Mesendoderm (in vitro differentiated cells): ENCODE measurements at regions not wholly inside any gene's neighbourhood (a gene's known extent, or its start where the extent isn't known, plus 50 kb on each side); places are given as distances from the start of the nearest gene placed in this dataset.
"Not testable (repeated sequence)": the region's sequence is repeated elsewhere in the genome, so short reads cannot be mapped to it uniquely, and the experiment has no call there.

Experiments
- DNase-seq: peaks from one replicate; pipeline ENCODE4 v3.0.0; 2013
- H2AK5ac ChIP-seq: 2 replicates; pipeline ENCODE4 v1.6.1; 2013; ENCODE audit warnings: low read length, inconsistent platforms
- H2BK120ac ChIP-seq: 2 replicates; pipeline ENCODE4 v1.6.1; 2013; ENCODE audit warnings: low read depth, mild to moderate bottlenecking, low read length, moderate library complexity, mixed read lengths
- H2BK15ac ChIP-seq: replicated peaks from 2 replicates; pipeline ENCODE4 v1.6.1; 2013; ENCODE audit warnings: low read depth, mild to moderate bottlenecking, moderate library complexity
- H2BK5ac ChIP-seq: 2 replicates; pipeline ENCODE4 v1.6.1; 2013; ENCODE audit warnings: low read length, inconsistent platforms
- H3K18ac ChIP-seq: 2 replicates; pipeline ENCODE4 v1.6.1; 2013; ENCODE audit warnings: mild to moderate bottlenecking, low read length, mixed read lengths
- H3K23ac ChIP-seq: one replicate; pipeline ENCODE4 v1.6.1; 2013; ENCODE audit warnings: low read length
- H3K27ac ChIP-seq: 2 replicates; pipeline ENCODE4 v1.5.1; 2013; ENCODE audit warnings: low read depth, mild to moderate bottlenecking, inconsistent platforms, low read length, moderate library complexity
- H3K27me3 ChIP-seq: 2 replicates; pipeline ENCODE4 v1.6.1; 2013; ENCODE audit warnings: low read length, control low read depth, mild to moderate bottlenecking, inconsistent platforms; ENCODE audit not compliant: insufficient read depth, poor library complexity
- H3K36me3 ChIP-seq: 2 replicates; pipeline ENCODE4 v1.6.1; 2013; ENCODE audit warnings: low read length, inconsistent platforms; ENCODE audit not compliant: control insufficient read depth, insufficient read depth
- H3K4ac ChIP-seq: one replicate; pipeline ENCODE4 v1.6.1; 2013; ENCODE audit warnings: low read depth, mild to moderate bottlenecking, low read length, moderate library complexity
- H3K4me1 ChIP-seq: 2 replicates; pipeline ENCODE4 v1.6.1; 2013; ENCODE audit warnings: low read depth, low read length, inconsistent platforms; ENCODE audit not compliant: control insufficient read depth
- H3K4me2 ChIP-seq: 2 replicates; pipeline ENCODE4 v1.6.1; 2013; ENCODE audit warnings: low read length
- H3K4me3 ChIP-seq: 2 replicates; pipeline ENCODE4 v1.5.1; 2013; ENCODE audit warnings: mild to moderate bottlenecking, low read length
- H3K56ac ChIP-seq: one replicate; pipeline ENCODE4 v1.6.1; 2013; ENCODE audit warnings: low read length
- H3K79me1 ChIP-seq: 2 replicates; pipeline ENCODE4 v1.6.1; 2013; ENCODE audit warnings: low read length, inconsistent platforms
- H3K79me2 ChIP-seq: 2 replicates; pipeline ENCODE4 v1.6.1; 2013; ENCODE audit warnings: mild to moderate bottlenecking, low read length; ENCODE audit not compliant: control insufficient read depth, insufficient read depth
- H3K9ac ChIP-seq: 2 replicates; pipeline ENCODE4 v1.6.1; 2013; ENCODE audit warnings: low read length, inconsistent platforms
- H4K5ac ChIP-seq: one replicate; pipeline ENCODE4 v1.6.1; 2013; ENCODE audit warnings: low read length
- H4K8ac ChIP-seq: one replicate; pipeline ENCODE4 v1.6.1; 2013; ENCODE audit warnings: low read depth, mild to moderate bottlenecking, control low read depth, low read length, moderate library complexity
- whole genome bisulfite sequencing: extraction: QIAGEN DNeasy Blood & Tissue Kit; methylation state at CpG from one replicate; pipeline ENCODE4 v1.1.7; 2013; ENCODE audit warnings: low lambda C conversion rate, missing lambda C conversion rate; ENCODE audit not compliant: insufficient coverage; ENCODE audit errors: extremely low coverage; 5-methylcytosine and 5-hydroxymethylcytosine counted together

DNA sequence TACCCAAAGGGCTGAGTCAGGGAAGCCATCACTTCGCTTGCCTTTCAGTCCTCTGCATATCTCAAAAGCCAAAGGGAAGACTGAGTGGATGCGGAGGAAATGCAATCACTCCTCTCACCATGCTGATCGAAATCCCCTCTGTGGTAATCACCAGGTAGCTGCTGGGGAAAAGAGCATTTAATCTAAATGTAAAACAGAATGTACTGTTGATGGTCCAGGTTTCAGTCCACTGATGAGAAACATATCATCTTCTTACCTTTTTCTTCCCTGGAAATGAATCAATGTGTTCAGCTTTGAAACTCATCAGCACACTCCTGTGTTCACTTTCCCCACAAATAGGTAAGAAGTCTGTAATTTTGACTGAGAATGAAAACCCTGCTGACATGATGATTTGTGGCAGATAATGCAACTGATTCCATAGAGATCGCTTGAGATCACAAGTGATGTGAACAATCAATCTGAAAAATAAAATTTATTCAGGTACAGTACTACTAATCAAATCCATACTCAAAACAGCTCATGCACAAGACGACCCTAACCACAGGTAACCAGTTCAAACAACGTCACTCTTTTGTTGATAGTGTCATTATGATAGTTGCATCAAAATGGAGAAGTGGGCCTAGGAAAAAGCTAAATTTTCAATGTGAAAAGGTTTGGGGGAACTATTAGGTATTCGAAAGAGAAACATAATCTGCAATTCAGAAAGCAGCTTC is 454.0 kb upstream of the RGMB start:
- WGBS = no CpG with 5 or more reads among the region's 7 CpGs
- Histone ChIP-seq H3K23ac (no peak overlapping the region), H3K27me3 (no peaks in the 10 kb centered on the region), H3K56ac (no peak overlapping the region), H3K4me3 (no peak overlapping the region), H2BK120ac (no peak overlapping the region), H3K79me2 (no peaks in the 10 kb centered on the region), H2BK15ac (no peak overlapping the region), H3K4me2 (no peak overlapping the region), H4K8ac (no peak overlapping the region), H3K4me1 (no peaks in the 10 kb centered on the region), H2AK5ac (no peak overlapping the region), H3K4ac (no peak overlapping the region), H3K27ac (no peak overlapping the region), H3K9ac (no peak overlapping the region), H2BK5ac (no peak overlapping the region), H3K36me3 (no peaks in the 10 kb centered on the region), H3K18ac (no peak overlapping the region), H3K79me1 (no peaks in the 10 kb centered on the region), H4K5ac (no peak overlapping the region)
- DNase-seq = no peak

GRCh38 chr5:98320343-98320742 is 453.1 kb upstream of the RGMB start:
- WGBS = no CpG with 5 or more reads among the region's 2 CpGs
- Histone ChIP-seq H3K4me2 (no peak overlapping the region), H3K4me1 (no peaks in the 10 kb centered on the region), H3K18ac (no peak overlapping the region), H3K36me3 (no peaks in the 10 kb centered on the region), H4K8ac (no peak overlapping the region), H3K79me2 (no peaks in the 10 kb centered on the region), H3K4me3 (no peak overlapping the region), H4K5ac (no peak overlapping the region), H3K9ac (no peak overlapping the region), H2BK5ac (no peak overlapping the region), H3K79me1 (no peaks in the 10 kb centered on the region), H3K4ac (no peak overlapping the region), H2BK120ac (no peak overlapping the region), H3K27ac (no peak overlapping the region), H2AK5ac (no peak overlapping the region), H2BK15ac (no peak overlapping the region), H3K27me3 (no peaks in the 10 kb centered on the region), H3K56ac (no peak overlapping the region), H3K23ac (no peak overlapping the region)
- DNase-seq = no peak

GRCh38 chr5:98321361-98321760 is 452.1 kb upstream of the RGMB start:
- no peak overlapping the region for H3K23ac ChIP-seq
- no peak overlapping the region for H3K9ac ChIP-seq
- no peaks in the 10 kb centered on the region for H3K4me1 ChIP-seq
- H2BK15ac ChIP-seq = no peak overlapping the region
- H3K56ac ChIP-seq = no peak overlapping the region
- no peak overlapping the region for H3K4me3 ChIP-seq
- no CpG with 5 or more reads among the region's 3 CpGs for WGBS
- no peaks in the 10 kb centered on the region for H3K27me3 ChIP-seq
- H3K18ac ChIP-seq = no peak overlapping the region
- DNase-seq = no peak
- no peak overlapping the region for H2BK120ac ChIP-seq
- H3K36me3 ChIP-seq = no peaks in the 10 kb centered on the region
- no peak overlapping the region for H3K4ac ChIP-seq
- H4K5ac ChIP-seq = no peak overlapping the region
- H2AK5ac ChIP-seq = no peak overlapping the region
- no peak overlapping the region for H4K8ac ChIP-seq
- H3K4me2 ChIP-seq = no peak overlapping the region
- H3K79me2 ChIP-seq = no peaks in the 10 kb centered on the region
- no peaks in the 10 kb centered on the region for H3K79me1 ChIP-seq
- no peak overlapping the region for H3K27ac ChIP-seq
- H2BK5ac ChIP-seq = no peak overlapping the region

DNA sequence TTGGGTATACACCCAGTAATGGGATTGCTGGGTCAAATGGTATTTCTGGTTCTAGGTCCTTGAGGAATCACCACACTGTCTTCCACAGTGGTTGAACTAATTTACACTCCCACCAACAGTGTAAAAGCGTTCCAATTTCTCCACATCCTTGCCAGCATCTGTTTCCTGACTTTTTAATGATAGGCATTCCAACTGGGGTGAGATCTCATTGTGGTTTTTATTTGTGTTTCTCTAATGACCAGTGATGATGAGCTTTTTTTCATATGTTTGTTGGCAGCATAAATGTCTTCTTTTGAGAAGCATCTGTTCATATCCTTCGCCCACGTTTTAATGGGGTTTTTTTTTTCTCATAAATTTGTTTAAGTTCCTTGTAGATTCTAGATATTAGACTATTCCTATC is 448.3 kb upstream of the RGMB start:
- not testable (repeated sequence) for H3K4me2 ChIP-seq, H3K18ac ChIP-seq, H3K27me3 ChIP-seq, H3K56ac ChIP-seq, H4K5ac ChIP-seq, H3K79me1 ChIP-seq, H2BK5ac ChIP-seq, H3K9ac ChIP-seq, H3K27ac ChIP-seq, H2BK120ac ChIP-seq, H2BK15ac ChIP-seq, DNase-seq, H3K79me2 ChIP-seq, H3K23ac ChIP-seq, H3K4me3 ChIP-seq, H3K36me3 ChIP-seq, H4K8ac ChIP-seq, H2AK5ac ChIP-seq, H3K4me1 ChIP-seq, H3K4ac ChIP-seq
- WGBS = no CpG with 5 or more reads among the region's 3 CpGs

GRCh38 chr5:98328015-98328414 is 445.4 kb upstream of the RGMB start:
- DNase-seq = no peak
- no peak overlapping the region for H3K56ac ChIP-seq
- no peak overlapping the region for H4K5ac ChIP-seq
- no peaks in the 10 kb centered on the region for H3K79me1 ChIP-seq
- no peak overlapping the region for H4K8ac ChIP-seq
- no peak overlapping the region for H2BK15ac ChIP-seq
- no peak overlapping the region for H2AK5ac ChIP-seq
- H3K36me3 ChIP-seq = no peaks in the 10 kb centered on the region
- no peak overlapping the region for H3K4me3 ChIP-seq
- H3K27ac ChIP-seq = no peak overlapping the region
- no peaks in the 10 kb centered on the region for H3K27me3 ChIP-seq
- no peak overlapping the region for H3K9ac ChIP-seq
- no peak overlapping the region for H3K4me2 ChIP-seq
- H3K79me2 ChIP-seq = no peaks in the 10 kb centered on the region
- no peak overlapping the region for H2BK5ac ChIP-seq
- H3K23ac ChIP-seq = no peak overlapping the region
- H3K4me1 ChIP-seq = no peaks in the 10 kb centered on the region
- no peak overlapping the region for H2BK120ac ChIP-seq
- H3K18ac ChIP-seq = no peak overlapping the region
- no peak overlapping the region for H3K4ac ChIP-seq

DNA sequence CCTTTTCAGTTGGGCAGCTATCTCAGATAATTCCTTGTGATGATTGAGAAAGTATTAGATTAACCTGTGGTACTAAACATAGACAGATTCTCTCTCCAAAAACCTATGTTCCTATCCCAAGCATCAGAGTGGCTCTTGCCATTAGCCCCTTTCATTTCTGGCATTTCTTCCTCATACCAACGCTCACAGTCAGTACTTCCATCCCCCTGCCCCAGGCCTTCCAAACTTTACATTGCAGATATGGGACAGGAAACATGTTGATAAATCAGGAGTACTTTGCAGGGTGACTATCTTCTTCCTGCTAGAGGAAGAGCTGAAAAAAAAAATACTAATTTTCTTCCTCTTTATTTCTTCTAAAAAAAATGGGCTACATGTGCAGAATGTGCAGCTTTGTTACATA is 442.6 kb upstream of the RGMB start:
- Histone ChIP-seq H2BK5ac (no peak overlapping the region), H3K36me3 (no peaks in the 10 kb centered on the region), H3K4me1 (no peaks in the 10 kb centered on the region), H3K27me3 (no peaks in the 10 kb centered on the region), H3K23ac (no peak overlapping the region), H3K18ac (no peak overlapping the region), H2BK15ac (no peak overlapping the region), H4K5ac (no peak overlapping the region), H3K4me2 (no peak overlapping the region), H4K8ac (no peak overlapping the region), H3K9ac (no peak overlapping the region), H3K27ac (no peak overlapping the region), H2BK120ac (no peak overlapping the region), H3K79me2 (no peaks in the 10 kb centered on the region), H3K79me1 (no peaks in the 10 kb centered on the region), H2AK5ac (no peak overlapping the region), H3K56ac (no peak overlapping the region), H3K4ac (no peak overlapping the region), H3K4me3 (no peak overlapping the region)
- DNase-seq = no peak
- WGBS = no CpG with 5 or more reads among the region's 1 CpG
